ENCODE measurements at regions not wholly inside any gene's neighbourhood (a gene's known extent, or its start where the extent isn't known, plus 50 kb on each side); places are given as distances from the start of the nearest gene placed in this dataset.

- Histone ChIP-seq H3K9me3 (ENCODE audit: control insufficient read depth, insufficient read depth, low read length) (no peaks in the 10 kb centered on the region), H3K4me1 (ENCODE audit: control insufficient read depth, insufficient read depth, low read length) (peaks cover 10% of the 10 kb centered on the region), H3K27ac (ENCODE audit: low read length) (no peak overlapping the region), H3K27me3 (ENCODE audit: control insufficient read depth, insufficient read depth, low read length) (peaks cover 12% of the 10 kb centered on the region; the same call in 1 of the 2 replicates), H3K36me3 (ENCODE audit: control insufficient read depth, insufficient read depth, low read length) (no peaks in the 10 kb centered on the region), H3K4me3 (ENCODE audit: low read length) (no peak overlapping the region)
- WGBS (ENCODE audit: insufficient coverage, insufficient read length): no CpG with 5 or more reads among the region's 11 CpGs
- no peak for DNase-seq (ENCODE audit: low read depth, low spot score)
Measured at GRCh38 chr9:95750725-95751519, 124.6 kb upstream of the ERCC6L2 start.

- H3K36me3 ChIP-seq (ENCODE audit: control insufficient read depth, insufficient read depth, low read length): no peaks in the 10 kb centered on the region
- no peaks in the 10 kb centered on the region for H3K9me3 ChIP-seq (ENCODE audit: control insufficient read depth, insufficient read depth, low read length)
- H3K4me3 ChIP-seq (ENCODE audit: low read length): no peak overlapping the region
- peaks cover 5% of the 10 kb centered on the region; the same call in 1 of the 2 replicates for H3K27me3 ChIP-seq (ENCODE audit: control insufficient read depth, insufficient read depth, low read length)
- DNase-seq (ENCODE audit: low read depth, low spot score): no peak
- peaks cover 4% of the 10 kb centered on the region; the same call in 1 of the 2 replicates for H3K4me1 ChIP-seq (ENCODE audit: control insufficient read depth, insufficient read depth, low read length)
- no CpG with 5 or more reads among the region's 9 CpGs for whole genome bisulfite sequencing (ENCODE audit: insufficient coverage, insufficient read length)
- no peak overlapping the region for H3K27ac ChIP-seq (ENCODE audit: low read length)
Measured at GRCh38 chr9:95749493-95749892, 126.0 kb upstream of the ERCC6L2 start.

GRCh38 chr9:95746408-95747180 is 128.9 kb upstream of the ERCC6L2 start:
- no peak for DNase-seq (ENCODE audit: low read depth, low spot score)
- WGBS (ENCODE audit: insufficient coverage, insufficient read length): no CpG with 5 or more reads among the region's 4 CpGs

GRCh38 chr9:95742821-95743220 is 132.7 kb upstream of the ERCC6L2 start:
- no CpG with 5 or more reads among the region's 6 CpGs for WGBS (ENCODE audit: insufficient coverage, insufficient read length)

More at GRCh38 chr9:95746408-95747180, 128.9 kb upstream of the ERCC6L2 start:
- no peak overlapping the region for H3K4me3 ChIP-seq (ENCODE audit: low read length)
- H3K4me1 ChIP-seq (ENCODE audit: control insufficient read depth, insufficient read depth, low read length): no peaks in the 10 kb centered on the region
- H3K27ac ChIP-seq (ENCODE audit: low read length): no peak overlapping the region
- H3K27me3 ChIP-seq (ENCODE audit: control insufficient read depth, insufficient read depth, low read length): no peaks in the 10 kb centered on the region
- no peaks in the 10 kb centered on the region for H3K9me3 ChIP-seq (ENCODE audit: control insufficient read depth, insufficient read depth, low read length)
- H3K36me3 ChIP-seq (ENCODE audit: control insufficient read depth, insufficient read depth, low read length): no peaks in the 10 kb centered on the region

GRCh38 chr9:95741631-95742030 is 133.9 kb upstream of the ERCC6L2 start:
- Histone ChIP-seq H3K27ac (ENCODE audit: low read length) (no peak overlapping the region), H3K27me3 (ENCODE audit: control insufficient read depth, insufficient read depth, low read length) (no peaks in the 10 kb centered on the region), H3K4me3 (ENCODE audit: low read length) (no peak overlapping the region), H3K4me1 (ENCODE audit: control insufficient read depth, insufficient read depth, low read length) (no peaks in the 10 kb centered on the region), H3K9me3 (ENCODE audit: control insufficient read depth, insufficient read depth, low read length) (no peaks in the 10 kb centered on the region), H3K36me3 (ENCODE audit: control insufficient read depth, insufficient read depth, low read length) (no peaks in the 10 kb centered on the region)
- no CpG with 5 or more reads among the region's 2 CpGs for WGBS (ENCODE audit: insufficient coverage, insufficient read length)
- no peak for DNase-seq (ENCODE audit: low read depth, low spot score)

More at GRCh38 chr9:95742821-95743220, 132.7 kb upstream of the ERCC6L2 start:
- no peaks in the 10 kb centered on the region for H3K4me1 ChIP-seq (ENCODE audit: control insufficient read depth, insufficient read depth, low read length)
- H3K4me3 ChIP-seq (ENCODE audit: low read length): no peak overlapping the region
- H3K27me3 ChIP-seq (ENCODE audit: control insufficient read depth, insufficient read depth, low read length): no peaks in the 10 kb centered on the region
- no peak overlapping the region for H3K27ac ChIP-seq (ENCODE audit: low read length)
- H3K36me3 ChIP-seq (ENCODE audit: control insufficient read depth, insufficient read depth, low read length): no peaks in the 10 kb centered on the region
- DNase-seq (ENCODE audit: low read depth, low spot score): no peak
- H3K9me3 ChIP-seq (ENCODE audit: control insufficient read depth, insufficient read depth, low read length): no peaks in the 10 kb centered on the region

GRCh38 chr9:95740217-95741004 is 135.1 kb upstream of the ERCC6L2 start:
- no peak overlapping the region for H3K4me3 ChIP-seq (ENCODE audit: low read length)
- H3K9me3 ChIP-seq (ENCODE audit: control insufficient read depth, insufficient read depth, low read length): no peaks in the 10 kb centered on the region
- WGBS (ENCODE audit: insufficient coverage, insufficient read length): no CpG with 5 or more reads among the region's 11 CpGs
- H3K36me3 ChIP-seq (ENCODE audit: control insufficient read depth, insufficient read depth, low read length): no peaks in the 10 kb centered on the region
- H3K27ac ChIP-seq (ENCODE audit: low read length): no peak overlapping the region
- no peaks in the 10 kb centered on the region for H3K27me3 ChIP-seq (ENCODE audit: control insufficient read depth, insufficient read depth, low read length)
- no peaks in the 10 kb centered on the region for H3K4me1 ChIP-seq (ENCODE audit: control insufficient read depth, insufficient read depth, low read length)
- no peak for DNase-seq (ENCODE audit: low read depth, low spot score)

- no peaks in the 10 kb centered on the region for H3K36me3 ChIP-seq (ENCODE audit: control insufficient read depth, insufficient read depth, low read length)
- no peak for DNase-seq (ENCODE audit: low read depth, low spot score)
- no peaks in the 10 kb centered on the region for H3K4me1 ChIP-seq (ENCODE audit: control insufficient read depth, insufficient read depth, low read length)
- WGBS (ENCODE audit: insufficient coverage, insufficient read length): no CpG with 5 or more reads among the region's 10 CpGs
- no peaks in the 10 kb centered on the region for H3K27me3 ChIP-seq (ENCODE audit: control insufficient read depth, insufficient read depth, low read length)
- no peak overlapping the region for H3K4me3 ChIP-seq (ENCODE audit: low read length)
- H3K27ac ChIP-seq (ENCODE audit: low read length): no peak overlapping the region
- H3K9me3 ChIP-seq (ENCODE audit: control insufficient read depth, insufficient read depth, low read length): no peaks in the 10 kb centered on the region
Measured at GRCh38 chr9:95738438-95738837, 137.1 kb upstream of the ERCC6L2 start.

- WGBS (ENCODE audit: insufficient coverage, insufficient read length): no CpG with 5 or more reads among the region's 15 CpGs
- Histone ChIP-seq H3K4me1 (ENCODE audit: control insufficient read depth, insufficient read depth, low read length) (no peaks in the 10 kb centered on the region), H3K4me3 (ENCODE audit: low read length) (no peak overlapping the region), H3K27ac (ENCODE audit: low read length) (no peak overlapping the region), H3K36me3 (ENCODE audit: control insufficient read depth, insufficient read depth, low read length) (no peaks in the 10 kb centered on the region), H3K27me3 (ENCODE audit: control insufficient read depth, insufficient read depth, low read length) (no peaks in the 10 kb centered on the region), H3K9me3 (ENCODE audit: control insufficient read depth, insufficient read depth, low read length) (no peaks in the 10 kb centered on the region)
- DNase-seq (ENCODE audit: low read depth, low spot score): no peak
Measured at GRCh38 chr9:95736891-95737522, 138.5 kb upstream of the ERCC6L2 start.

- WGBS (ENCODE audit: insufficient coverage, insufficient read length): no CpG with 5 or more reads among the region's 5 CpGs
- Histone ChIP-seq H3K27me3 (ENCODE audit: control insufficient read depth, insufficient read depth, low read length) (no peaks in the 10 kb centered on the region), H3K27ac (ENCODE audit: low read length) (no peak overlapping the region), H3K36me3 (ENCODE audit: control insufficient read depth, insufficient read depth, low read length) (no peaks in the 10 kb centered on the region), H3K4me1 (ENCODE audit: control insufficient read depth, insufficient read depth, low read length) (no peaks in the 10 kb centered on the region), H3K9me3 (ENCODE audit: control insufficient read depth, insufficient read depth, low read length) (no peaks in the 10 kb centered on the region), H3K4me3 (ENCODE audit: low read length) (no peak overlapping the region)
- DNase-seq (ENCODE audit: low read depth, low spot score): no peak
Measured at GRCh38 chr9:95736370-95736769, 139.1 kb upstream of the ERCC6L2 start.

GRCh38 chr9:95735701-95736100 is 139.8 kb upstream of the ERCC6L2 start:
- H3K4me1 ChIP-seq (ENCODE audit: control insufficient read depth, insufficient read depth, low read length): no peaks in the 10 kb centered on the region
- no peak for DNase-seq (ENCODE audit: low read depth, low spot score)
- H3K27me3 ChIP-seq (ENCODE audit: control insufficient read depth, insufficient read depth, low read length): no peaks in the 10 kb centered on the region
- no peak overlapping the region for H3K4me3 ChIP-seq (ENCODE audit: low read length)
- H3K36me3 ChIP-seq (ENCODE audit: control insufficient read depth, insufficient read depth, low read length): no peaks in the 10 kb centered on the region
- WGBS (ENCODE audit: insufficient coverage, insufficient read length): no CpG with 5 or more reads among the region's 1 CpG
- no peak overlapping the region for H3K27ac ChIP-seq (ENCODE audit: low read length)
- no peaks in the 10 kb centered on the region for H3K9me3 ChIP-seq (ENCODE audit: control insufficient read depth, insufficient read depth, low read length)

All from iPS DF 6.9 (cell line).